ENCODE measurements at regions not wholly inside any gene's neighbourhood (a gene's known extent, or its start where the extent isn't known, plus 50 kb on each side); places are given as distances from the start of the nearest gene placed in this dataset.

DNA sequence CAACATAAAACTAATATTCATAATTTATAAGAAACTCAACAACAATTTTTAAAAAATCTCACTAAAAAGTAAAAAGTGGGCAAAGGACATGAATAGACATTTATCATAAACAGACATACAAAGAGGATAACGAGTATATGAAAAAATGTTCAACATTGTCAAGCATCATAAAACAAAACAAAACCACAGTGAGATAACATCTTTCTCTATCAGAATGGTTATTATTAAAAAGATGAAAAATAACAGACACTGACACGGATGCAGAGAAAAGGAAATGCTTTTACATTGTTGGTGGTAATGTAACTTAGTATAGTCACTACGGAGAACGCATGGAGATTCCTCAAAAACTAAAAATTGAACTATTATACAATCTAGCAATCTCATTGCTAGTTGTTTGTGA lies 813.0 kb downstream of the LUZP2 start:
- Histone ChIP-seq H3K4me3 (no peak overlapping the region), H3K27ac (no peak overlapping the region)

DNA sequence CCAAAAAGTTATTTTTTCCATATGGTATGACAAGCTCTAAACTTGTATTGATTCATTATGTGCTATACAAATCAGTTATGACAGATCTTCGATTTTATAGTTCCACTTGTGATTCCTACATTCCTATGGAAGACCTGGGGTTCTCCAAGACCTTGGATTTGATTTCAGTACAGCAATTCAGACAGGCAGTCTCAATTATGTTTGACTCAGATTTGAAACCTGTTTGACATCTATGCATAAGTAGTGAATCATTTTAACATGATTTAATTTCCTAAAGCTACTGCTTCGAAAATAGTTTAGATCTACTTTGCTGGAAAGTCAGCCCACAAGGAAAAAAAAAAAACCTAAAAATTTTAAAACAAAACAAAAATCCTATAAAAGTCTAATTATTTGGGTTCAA lies 820.4 kb downstream of the LUZP2 start:
- H3K27ac ChIP-seq, result no peak overlapping the region
- H3K4me3 ChIP-seq, result no peak overlapping the region

DNA sequence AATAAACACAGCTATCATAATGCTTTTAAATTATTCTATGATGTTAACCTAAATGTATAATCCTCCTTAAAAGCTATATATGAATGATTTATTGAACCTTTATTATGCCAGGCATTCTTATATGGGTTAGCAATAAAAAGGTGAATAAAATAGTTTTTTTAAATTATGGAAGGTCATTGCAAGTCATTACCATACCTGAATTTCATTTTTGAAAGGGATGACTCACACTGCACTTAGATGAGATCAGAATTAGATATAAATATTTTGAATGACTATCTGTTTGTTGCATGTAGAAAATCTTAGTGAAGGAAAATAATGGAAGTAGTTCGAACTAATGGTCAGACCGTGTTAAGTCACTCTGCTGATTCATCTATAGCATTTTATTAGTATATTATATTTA lies 822.3 kb downstream of the LUZP2 start:
- no peak overlapping the region for H3K4me3 ChIP-seq
- H3K27ac ChIP-seq, result no peak overlapping the region

DNA sequence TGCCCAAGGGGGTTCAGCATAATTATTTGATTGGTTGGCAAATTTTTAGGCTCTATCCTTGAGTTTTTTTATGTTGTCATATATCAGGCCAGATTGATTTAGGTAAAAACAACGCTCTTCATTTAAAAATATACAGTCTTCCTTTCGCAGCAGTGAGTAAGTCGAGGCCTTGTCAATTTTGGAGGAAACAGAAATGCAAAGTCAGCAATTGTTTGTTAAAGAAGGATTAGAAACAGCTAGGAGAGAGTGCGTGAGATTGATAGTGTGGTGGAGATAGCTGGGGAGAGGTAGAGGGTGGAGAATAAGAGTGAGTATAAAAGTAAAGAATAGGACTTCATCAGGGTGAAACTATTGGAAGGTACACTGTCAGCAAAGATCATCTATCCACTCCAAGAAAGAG lies 830.8 kb downstream of the LUZP2 start:
- Histone ChIP-seq H3K4me3 (no peak overlapping the region), H3K27ac (no peak overlapping the region)

DNA sequence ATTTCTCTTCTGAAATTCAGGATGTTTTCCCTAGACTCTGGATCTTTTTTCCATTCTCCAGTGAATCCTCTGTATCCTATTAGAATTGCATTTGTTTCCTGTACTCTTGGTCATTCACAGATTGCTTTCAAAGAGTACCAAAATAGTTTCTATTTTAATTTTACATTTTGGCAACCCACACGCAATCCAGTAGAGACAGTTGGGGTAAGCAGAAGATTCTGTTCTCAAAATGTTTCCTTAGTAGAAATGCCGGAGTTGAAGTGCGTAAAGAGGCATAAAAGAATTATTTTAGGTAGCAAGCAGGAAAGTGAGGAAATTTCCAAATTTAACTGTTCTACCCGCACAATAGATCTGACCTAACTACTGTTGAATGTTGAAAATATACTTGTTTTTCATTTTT lies 842.4 kb downstream of the LUZP2 start:
- H3K4me3 ChIP-seq, result no peak overlapping the region
- H3K27ac ChIP-seq, result no peak overlapping the region

DNA sequence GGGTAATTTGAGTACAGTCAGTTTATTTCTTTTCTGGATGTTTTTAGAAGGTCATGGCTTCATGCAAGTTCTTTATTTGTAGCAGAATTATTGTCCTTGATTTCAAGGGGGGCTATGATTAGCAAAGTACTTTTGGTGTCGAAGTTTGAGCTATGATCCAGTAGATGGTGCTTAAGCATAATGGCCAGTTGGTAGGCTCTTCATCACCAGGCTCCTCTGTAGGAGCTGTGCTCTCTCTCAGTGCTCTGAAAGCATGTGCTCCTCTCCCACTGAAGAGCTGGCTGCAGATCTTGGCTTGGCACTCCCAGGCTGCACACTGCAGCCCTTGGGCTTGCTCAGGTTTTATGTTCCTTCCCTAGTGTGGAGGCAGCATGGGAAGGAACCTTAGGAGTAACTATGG lies 852.7 kb downstream of the LUZP2 start:
- Histone ChIP-seq H3K4me3 (no peak overlapping the region), H3K27ac (no peak overlapping the region)

DNA sequence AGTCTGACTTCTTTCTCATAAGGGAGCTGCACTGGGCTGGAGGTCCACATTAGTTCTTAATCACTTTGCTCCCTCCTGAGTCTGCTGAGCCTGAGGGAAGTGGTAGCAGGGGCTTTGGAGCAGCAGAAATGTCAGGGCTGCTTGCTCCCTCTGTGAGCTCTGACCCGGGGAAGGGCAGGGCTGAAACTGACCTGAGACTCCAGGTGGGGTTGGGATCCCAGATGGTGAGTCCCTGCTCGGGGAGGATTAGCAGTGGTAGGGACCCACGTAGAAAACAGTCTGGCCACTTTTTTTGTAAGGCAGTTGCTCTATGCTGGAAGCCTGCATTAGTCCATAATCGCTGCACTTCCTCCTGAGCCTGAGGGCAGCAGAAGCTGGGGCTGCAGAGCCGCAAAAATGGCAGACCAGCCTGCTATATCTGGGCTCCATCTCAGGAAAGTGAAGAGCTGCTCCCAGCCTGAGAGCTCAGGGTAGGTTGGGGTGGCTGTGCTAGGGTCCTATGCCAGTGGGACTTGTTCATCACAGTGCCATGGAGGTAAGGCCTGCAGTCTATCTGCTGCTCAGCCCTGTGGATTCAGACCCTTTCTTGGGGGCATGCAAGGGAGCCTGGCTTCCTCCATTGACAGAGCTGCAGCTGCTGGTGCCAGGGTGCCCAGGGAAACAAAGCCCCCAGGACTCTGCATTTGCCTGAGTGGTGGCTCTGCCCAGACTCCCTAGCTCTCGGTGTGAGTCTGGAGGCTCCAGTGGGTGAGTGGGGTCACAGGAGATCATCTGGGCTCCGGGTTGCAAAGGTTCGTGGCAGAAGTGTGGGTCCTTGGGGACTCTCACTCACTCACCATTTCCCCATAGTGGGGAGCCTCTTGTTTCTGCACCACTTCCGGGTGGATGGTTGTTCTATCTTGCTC lies 854.3 kb downstream of the LUZP2 start:
- H3K27ac ChIP-seq, result no peak overlapping the region
- H3K4me3 ChIP-seq, result no peak overlapping the region

DNA sequence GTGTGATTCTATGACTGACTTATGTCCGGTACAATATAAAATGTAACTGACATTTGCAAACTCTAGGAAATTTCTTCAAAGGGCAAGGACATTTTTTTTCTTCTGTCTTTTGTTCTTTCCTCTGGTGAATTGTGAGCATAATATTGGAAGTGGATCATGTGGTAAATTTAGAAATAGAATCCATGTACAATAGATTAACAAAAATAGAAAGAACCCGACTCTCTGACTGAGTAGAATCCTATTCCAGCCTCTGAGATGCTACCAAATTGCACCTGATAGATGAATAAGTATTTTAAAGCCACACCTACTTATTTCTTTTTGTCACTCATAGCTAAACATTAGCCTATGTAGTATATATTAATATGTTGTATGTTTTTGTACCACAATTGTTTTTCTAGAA lies 860.3 kb downstream of the LUZP2 start:
- Histone ChIP-seq H3K4me3 (no peak overlapping the region), H3K27ac (no peak overlapping the region)

DNA sequence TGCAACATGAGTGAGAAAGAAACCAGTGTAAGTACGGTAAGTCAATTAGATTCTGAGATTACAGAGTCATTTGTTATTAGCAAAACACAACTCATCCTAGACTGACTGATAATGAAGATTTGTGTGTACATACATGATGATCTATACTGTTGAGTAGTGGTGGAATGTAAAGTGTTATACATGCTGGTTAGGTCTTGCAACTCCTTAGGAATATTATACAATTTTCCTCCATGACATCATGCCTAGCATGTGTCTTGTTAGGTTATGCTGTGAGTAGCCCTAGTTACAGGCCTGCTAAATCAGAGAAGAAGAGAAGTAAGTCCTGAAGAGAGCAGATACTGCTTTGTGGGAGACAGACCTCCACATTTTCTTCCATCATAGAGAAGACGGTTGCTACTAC lies 880.6 kb downstream of the LUZP2 start:
- Histone ChIP-seq H3K4me3 (no peak overlapping the region), H3K27ac (no peak overlapping the region)

DNA sequence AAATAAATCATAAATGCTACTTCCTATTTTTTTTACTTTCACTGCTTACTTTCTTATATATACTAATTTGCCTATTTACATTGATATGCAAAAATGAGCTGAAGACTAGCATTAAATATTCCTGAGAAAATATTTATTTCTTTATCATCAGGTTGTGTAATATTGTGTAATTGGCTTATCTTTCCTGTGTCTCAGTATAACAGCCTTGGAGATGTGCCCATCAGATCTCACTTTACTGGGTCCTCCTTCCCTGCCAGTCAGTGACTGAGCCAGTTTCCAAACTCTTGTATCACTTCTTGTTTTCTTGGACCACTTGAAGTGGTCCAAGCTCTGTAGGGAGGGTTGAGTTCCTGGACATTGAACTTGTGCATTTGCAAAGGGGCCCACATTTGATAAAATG lies 900.0 kb downstream of the LUZP2 start:
- no peak overlapping the region for H3K4me3 ChIP-seq
- no peak overlapping the region for H3K27ac ChIP-seq

DNA sequence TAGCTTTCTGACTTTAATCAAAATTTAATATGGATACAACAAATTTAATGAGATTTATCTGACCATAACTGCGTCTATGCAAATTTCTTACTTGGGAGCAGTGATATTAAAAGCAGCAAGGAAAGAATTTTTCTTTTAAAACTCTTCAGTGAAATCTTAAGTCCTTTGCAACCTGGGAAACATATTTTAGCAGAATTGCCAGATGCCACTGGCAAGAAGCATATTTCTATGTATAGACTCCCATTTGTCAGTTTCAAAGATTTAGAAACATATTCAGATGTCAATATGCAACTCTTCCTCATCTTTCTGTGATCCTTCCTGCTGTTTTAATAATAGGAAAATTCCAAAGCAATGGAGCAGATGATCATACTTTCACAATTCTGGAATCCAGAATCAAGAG lies 911.3 kb downstream of the LUZP2 start:
- Histone ChIP-seq H3K27ac (no peak overlapping the region), H3K4me3 (no peak overlapping the region)

DNA sequence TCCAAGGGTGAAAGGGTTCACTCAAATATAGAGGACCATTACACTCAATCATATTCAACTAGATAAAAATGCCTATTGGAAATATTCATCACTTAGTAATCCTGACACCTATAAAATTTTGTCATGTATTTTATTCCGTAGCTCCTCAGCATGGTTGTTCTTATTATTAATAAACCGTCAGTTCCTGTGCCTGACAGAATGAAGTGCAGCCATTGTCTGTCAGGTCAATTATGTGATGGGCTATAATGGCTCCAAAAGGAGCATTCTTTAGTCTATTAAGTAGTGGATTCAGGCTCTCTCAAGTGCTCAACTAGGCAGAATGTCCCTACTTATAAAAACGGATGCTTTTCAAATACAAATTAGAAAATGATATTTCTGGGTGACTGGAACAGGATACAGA lies 916.1 kb upstream of the ANO3 start:
- H3K27ac ChIP-seq, result no peak overlapping the region

DNA sequence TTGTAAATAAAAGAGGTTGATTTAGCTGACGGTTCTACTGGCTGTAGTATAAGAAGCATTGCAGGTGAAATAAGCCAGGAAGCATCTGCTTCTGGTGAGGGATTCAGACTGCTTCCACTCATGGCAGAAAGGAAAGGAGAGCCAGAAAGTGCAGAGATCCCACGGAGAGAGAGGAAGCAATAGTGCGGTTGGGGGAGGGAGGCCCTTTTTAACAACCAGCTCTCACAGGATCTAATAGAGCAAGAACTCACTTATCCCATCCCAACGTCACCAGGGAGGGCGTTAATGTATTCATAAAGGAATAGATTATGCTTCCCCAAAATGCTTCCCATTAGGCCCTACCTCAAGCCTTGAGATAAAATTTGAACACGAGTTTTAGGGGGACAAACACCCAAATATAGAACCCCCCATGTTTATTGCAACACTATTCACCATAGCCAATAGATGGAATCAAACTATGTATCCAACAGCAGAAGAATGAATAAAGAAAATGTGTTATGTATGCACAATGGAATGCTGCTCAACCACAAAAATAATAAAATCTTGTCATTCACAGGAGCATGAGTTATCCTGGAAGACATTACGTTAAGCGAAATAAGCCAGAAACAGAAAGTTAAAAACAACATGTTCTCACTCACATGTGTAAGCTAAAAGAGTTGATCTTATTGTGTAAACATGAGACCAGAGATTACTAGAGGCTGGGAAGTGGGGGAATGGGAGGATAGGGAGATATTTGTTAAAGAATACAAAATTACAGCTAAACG lies 908.3 kb upstream of the ANO3 start:
- H3K27ac ChIP-seq, result peak overlapping the region in 2 of 21 experiments; percentile 7 to 47
- H3K4me3 ChIP-seq, result no peak overlapping the region

More for the DNA sequence above, 916.1 kb upstream of the ANO3 start:
- no peak overlapping the region for H3K4me3 ChIP-seq

DNA sequence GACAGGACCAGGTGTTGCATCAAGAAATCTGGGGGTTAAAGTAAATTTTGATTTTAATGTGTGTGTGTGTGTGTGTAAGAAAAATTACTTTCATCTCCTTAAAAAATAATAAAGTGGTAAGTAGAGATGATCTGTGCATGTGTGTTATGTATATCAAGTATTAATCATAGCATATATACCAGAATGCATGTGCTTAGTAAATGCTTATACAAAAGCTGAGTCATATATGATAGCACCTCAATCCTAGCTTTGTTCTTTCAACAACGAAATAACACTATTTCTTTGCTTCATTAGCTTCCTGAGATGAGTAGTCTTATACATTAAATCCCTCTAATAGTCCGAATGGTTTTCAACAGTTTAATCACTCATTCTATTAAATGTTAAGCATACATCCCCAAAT lies 899.6 kb upstream of the ANO3 start:
- H3K27ac ChIP-seq, result no peak overlapping the region
- H3K4me3 ChIP-seq, result no peak overlapping the region

DNA sequence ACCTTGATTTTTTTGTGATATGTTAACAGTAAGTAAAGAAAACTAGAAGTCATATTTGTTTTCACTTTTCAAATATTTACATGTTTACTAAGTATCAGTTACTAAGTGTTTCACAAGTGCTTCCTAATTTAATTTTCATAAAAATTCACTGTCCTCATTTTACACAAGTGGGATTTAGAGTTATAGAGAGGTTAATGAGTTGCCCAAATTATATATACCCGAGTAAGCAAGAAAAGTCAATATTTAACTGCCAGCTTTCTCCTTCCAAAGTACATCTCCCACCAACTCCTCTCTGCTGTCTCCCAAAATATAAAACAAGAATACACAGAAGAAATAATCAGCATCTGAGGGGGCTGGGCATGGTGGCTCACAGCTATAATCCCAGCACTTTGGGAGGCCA lies 896.7 kb upstream of the ANO3 start:
- H3K27ac ChIP-seq, result no peak overlapping the region
- no peak overlapping the region for H3K4me3 ChIP-seq

DNA sequence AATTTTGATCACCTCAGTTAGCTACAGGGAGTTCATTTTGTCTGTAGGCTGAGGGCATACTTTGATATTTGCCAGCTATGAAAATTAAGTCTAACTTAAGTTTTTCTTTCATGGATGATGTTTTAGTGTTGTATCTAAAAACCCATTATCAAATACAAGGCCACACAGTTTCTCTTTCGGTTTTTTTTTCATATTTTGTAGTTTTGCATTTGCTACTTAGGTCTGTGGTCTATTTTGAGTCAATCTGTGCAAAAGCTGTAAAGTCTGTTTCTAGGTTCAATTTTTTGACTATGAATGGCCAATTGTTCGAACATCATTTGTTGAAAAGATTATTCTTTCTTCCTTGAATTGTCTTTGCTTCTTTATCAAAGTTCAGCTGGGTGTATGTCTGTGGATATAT lies 895.6 kb upstream of the ANO3 start:
- Histone ChIP-seq H3K27ac (no peak overlapping the region), H3K4me3 (no peak overlapping the region)

DNA sequence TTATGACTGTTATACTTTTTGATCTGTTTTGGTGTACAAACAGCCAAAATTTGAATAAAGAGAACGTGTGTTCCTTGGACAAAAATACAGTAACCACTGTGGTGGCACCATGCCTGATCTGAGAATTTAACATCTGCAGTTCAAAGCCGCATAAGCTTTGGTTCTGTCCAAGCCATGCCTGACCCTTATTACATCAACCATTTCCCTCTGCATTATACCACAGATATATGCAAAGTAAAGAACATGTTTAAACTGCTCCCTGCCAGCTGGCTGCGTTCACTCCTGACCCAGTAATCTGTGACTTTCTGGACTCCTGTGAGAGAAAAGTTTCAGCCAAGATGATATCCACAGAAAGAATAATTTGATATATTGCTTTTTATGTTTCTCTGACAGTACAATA lies 890.5 kb upstream of the ANO3 start:
- Histone ChIP-seq H3K27ac (no peak overlapping the region), H3K4me3 (no peak overlapping the region)

DNA sequence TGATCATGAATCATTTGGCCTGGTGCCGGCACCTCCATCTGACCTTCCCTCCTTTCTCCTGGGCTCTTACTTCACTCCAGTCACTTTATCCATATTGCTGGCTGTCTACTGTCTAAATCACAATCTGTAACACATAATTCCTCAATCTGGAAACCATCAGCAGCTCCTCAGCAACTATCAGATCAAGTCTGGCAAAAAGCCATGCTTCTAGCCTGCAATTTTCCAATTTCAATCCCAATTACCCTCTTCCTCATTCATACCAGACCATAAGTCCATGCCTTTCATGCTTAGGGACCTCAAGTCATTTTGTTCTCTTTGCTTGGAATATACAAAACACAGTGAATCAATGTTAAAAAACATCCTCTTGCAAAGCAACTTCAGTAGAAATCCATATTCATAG lies 882.8 kb upstream of the ANO3 start:
- Histone ChIP-seq H3K4me3 (no peak overlapping the region), H3K27ac (no peak overlapping the region)

DNA sequence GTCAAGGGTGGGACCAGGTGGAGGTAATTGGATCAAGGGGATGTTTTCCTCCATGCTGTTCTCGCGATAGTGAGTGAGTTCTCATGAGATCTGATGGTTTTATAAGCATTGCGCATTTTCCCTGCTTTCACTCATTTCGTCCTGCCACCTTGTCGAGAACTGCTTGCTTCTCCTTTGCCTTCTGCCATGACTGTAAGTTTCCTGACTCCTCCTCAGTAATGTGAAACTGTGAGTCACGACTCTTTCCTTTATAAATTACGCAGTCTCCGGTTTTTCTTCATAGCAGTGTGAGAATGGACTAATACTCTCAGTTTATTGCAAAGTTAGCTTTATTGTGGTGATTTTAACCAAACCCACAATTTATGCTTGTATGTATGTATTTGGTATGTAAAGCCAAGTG lies 878.5 kb upstream of the ANO3 start:
- no peak overlapping the region for H3K4me3 ChIP-seq
- no peak overlapping the region for H3K27ac ChIP-seq

DNA sequence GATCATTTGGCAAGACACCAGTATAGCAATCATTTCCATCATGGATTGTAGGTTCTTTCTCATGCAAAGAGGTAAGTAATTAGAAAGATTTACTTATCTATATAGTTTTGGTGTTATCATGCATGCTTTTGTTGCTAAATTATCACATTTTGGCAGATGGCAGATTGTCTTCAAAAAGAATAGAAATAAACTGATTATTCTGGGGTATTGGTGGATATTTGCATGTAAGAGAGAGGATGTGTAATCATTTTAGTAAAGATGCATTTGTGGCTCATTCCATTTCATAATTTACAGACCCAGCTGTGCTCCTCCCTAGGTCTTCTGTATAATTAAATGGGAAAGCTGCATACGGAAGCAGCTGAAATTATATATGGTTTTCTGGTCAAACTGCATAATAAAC lies 875.7 kb upstream of the ANO3 start:
- Histone ChIP-seq H3K27ac (no peak overlapping the region), H3K4me3 (no peak overlapping the region)

DNA sequence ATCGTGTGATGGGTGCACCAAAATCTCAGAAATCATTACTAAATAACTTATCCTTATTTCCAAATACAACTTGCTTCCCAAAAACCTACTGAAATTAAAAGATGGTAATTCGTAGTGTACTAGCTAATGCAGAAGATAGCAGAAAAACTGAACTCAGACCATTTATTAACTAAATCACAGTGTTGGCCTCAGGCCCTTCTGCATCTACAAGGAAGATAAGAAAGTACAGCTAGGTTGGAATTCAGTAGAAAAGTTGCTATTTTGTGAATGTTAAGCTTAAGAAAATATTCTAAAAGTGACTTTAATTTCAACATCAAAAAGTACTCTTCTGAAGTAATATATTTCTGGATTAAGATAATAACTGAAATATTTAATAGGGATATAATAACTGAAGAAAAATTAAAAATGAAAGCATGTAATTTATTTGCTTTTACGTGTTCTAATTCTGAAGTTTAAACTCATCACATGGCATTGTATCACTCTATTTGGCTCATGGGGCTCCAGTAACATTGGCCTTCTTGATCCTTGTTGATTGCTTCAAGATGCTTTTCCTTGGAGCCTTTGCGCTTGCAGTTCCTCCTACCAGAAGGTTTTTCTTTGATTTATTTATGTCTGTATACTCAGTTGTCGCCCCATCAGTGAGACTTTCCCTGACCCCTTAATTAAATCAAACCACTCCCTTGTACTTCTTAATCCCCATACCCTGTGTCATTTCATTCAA lies 847.9 kb upstream of the ANO3 start:
- no peak overlapping the region for H3K4me3 ChIP-seq

More for the DNA sequence above, 847.9 kb upstream of the ANO3 start:
- peak overlapping the region in 1 of 21 experiments; percentile 10 for H3K27ac ChIP-seq
